IPS DF 4.7 (cell line): ENCODE measurements at regions not wholly inside any gene's neighbourhood (a gene's known extent, or its start where the extent isn't known, plus 50 kb on each side); places are given as distances from the start of the nearest gene placed in this dataset.

Experiments used
- DNase-seq: peaks from one replicate; pipeline ENCODE4 v3.0.0-alpha.2; 2013; ENCODE audit warnings: low spot score; ENCODE audit errors: extremely low read depth

DNA sequence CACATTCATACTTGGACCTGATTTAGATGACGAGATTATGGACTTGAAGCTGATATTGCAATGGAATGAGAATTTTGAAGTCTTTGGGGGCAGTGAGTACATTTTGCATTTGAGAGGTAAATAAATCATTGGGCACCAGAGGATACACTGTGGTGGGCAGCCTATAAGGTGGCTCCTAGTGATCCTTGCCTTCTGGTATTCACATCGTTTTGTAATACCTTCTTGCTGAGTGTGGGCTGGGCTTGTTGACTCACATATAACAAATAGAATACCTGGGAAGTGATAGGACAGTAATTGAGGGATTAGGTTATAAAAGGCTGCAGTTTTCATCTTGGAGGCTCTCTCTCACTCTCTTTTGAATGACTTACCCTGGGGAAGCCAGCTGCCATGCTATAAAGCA lies 605.5 kb upstream of the KCNMB2 start:
- no peak for DNase-seq

DNA sequence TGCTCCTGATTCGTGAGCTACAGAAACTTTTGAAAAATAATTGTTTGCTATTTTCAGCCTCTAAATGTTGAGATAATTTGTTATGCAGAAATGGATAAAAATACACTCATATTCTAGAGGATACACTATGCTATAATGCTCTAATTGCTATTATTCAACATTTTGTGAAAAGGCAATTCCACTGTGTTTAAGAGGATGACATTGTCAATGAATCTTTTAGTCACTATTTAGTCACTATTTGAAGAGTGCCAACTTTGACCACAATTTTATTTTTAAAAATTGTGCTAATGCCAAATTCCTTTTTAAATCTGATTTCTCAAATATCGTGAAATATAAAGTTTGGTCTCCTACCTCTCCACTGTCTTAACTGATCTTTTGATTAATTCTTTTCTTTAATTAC lies 604.9 kb upstream of the KCNMB2 start:
- DNase-seq = no peak

DNA sequence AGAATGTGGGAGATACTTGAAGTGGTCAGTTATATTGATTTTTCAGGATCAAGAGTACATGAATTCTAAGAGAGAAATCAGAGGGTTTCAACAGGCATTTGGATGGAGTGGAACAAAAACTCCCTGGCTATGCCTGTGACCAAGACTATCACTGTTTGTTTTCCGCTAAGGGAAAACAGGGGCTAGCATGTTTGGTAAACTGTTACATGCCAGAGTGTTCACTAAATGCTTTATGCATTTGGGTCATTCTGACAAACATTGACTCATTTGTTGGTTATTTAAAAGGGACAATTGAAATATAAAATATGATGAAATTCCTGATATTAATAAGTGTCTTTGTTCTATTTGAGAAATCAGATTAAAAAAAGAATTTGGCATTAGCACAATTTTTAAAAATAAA lies 603.9 kb upstream of the KCNMB2 start:
- DNase-seq = no peak

DNA sequence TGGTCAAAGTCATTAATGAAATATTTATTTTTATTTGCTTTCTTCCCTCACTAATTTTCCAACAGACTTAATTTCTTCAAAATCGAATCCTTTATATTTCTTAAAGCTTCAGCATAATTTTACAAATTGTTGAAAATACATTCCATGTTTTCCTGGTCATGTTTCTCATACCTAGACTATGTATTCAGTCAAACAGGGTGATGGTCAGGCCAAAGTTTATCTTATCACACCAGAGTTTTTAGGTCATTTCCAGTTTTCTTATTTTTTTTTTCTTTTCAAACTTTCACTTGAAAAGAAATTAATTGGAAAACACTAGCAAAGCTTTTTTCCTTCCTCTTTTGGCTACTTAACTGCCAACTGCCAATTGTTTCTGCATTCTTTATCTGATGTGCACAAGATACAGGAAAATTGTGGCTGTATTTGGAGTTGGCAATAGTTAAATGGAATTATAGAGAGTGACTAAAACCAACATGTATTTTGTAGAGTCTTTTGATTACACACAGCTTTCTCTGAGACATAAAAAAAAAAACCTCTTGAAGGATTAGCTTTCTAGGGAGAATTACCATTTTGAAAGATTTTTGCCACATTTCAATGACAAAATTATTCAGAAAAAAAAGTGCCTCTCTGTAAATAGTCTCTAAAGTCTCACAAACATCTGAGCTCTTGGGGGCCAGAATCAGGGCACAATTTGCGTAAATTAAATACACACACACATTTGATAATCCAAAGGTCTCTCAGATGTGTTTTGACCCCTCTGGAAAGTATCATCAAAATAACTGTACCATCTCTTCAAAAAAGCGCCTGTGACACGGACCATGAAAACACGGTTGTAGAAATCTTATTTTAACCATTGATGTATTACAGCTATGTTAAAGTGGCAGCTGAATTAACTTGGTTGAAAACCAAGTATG lies 603.2 kb upstream of the KCNMB2 start:
- no peak for DNase-seq

DNA sequence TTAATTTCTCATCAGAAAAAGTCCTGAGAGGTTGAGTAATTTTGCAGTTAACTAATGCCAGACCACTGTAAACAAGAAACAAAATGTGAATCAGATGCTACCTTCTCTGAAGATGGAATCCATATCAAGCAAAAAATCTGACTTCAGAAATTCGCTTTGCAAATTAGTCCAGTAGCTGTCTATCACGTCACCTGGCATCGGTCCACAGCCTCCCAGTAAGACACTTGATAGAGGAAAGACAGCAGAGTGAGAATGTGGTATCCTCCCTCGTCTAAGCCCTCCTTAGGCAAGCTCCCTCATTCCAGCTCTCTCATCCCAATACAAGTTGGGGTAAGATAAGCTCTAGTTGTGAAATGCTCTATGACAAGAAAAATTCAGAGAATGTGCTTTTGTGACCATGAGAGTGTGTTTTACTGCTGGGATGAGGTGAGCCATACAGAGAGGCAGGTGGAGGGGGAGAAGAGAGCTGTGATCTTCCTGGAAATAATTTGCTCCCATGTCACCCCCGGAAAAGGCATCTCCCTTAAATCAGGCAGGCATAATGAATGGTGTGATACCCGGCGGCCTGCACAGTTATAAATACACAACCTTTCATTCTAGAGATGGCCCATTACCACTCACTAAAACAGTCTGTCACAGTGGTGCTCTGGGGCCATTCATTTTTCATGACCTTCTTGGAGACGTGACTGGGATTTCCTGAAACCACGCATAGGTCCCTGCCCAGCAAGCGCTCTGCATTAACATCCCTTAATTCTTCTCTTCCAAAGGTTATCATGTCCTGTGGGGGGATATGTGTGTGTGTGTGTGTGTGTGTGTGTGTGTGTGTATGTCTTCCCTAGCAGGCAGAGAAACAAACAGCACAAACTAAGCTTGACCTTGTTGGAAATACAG lies 602.0 kb upstream of the KCNMB2 start:
- no peak for DNase-seq

DNA sequence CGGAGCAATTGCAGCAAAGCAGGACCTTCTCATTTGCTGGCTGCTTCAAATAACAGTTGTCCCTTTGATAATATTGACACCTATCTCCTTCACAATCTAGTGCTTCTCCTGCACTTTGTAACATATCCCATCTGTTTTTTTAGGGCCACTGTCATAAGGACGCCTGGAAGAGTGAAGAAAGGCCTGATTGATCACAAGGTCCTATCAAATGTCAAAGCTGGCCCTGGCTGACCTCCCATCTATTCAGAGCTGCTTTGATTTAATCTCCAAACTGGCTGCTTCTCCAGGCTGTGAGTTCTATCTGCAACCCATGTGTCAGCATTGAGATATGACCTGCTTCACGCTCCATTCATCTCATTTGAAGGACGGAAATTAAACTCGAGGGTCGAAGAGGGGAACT lies 601.2 kb upstream of the KCNMB2 start:
- no peak for DNase-seq

DNA sequence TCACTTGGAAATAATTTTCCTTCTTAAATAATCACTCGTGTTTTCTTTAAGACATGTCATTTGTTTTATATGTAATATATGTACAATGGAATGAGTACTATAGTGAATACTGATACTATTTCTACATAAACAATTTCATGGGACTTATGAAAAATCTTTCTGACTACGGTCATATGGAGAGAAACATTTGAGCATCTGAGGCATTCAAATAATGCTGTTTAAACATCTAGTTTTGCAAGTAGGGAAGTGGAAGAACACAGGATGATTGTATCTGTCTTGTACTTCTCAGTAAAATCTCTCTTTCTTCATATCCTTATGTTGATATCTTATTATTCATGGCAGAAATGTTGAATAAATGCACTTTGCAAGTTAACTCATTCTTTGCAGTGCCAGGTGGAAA lies 599.5 kb upstream of the KCNMB2 start:
- DNase-seq = no peak

DNA sequence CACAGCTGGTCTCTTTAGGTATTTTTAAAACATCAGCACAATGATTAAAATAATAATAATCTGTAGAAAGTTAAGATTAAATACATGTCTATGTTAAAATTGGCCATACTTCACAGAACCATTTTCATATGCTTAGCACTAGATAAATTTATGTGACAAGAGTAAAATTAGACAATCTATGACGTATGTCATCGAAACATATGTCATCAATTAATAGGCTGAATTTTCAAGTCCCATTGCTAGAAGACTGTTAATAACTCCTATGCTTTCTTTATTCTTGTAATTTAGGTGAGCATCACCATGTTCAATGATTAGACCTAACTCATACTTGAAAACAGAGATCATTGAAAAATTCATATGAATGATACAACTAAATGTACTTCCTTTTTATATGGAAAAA lies 593.3 kb upstream of the KCNMB2 start:
- DNase-seq = no peak

DNA sequence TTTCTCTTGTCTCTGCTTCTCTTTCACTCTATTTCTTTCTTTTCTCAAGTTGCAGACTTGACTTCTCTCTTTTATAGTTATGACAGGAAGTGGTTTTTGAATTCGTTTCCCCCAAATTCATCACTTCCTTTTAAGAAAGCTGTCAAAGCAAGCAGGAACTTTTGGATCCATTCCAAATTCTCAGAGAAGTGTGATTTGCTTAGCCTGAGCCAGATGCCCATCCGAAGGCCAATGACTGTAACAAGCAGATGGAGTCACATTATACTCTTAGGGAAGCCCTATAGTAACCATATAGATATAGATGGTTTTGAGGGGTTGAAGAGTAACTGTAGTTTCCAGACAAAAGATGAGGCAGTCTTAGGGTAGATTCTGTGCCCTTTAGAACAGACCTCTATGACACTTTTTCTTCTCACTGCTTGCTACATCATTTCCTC lies 592.0 kb upstream of the KCNMB2 start:
- no peak for DNase-seq

DNA sequence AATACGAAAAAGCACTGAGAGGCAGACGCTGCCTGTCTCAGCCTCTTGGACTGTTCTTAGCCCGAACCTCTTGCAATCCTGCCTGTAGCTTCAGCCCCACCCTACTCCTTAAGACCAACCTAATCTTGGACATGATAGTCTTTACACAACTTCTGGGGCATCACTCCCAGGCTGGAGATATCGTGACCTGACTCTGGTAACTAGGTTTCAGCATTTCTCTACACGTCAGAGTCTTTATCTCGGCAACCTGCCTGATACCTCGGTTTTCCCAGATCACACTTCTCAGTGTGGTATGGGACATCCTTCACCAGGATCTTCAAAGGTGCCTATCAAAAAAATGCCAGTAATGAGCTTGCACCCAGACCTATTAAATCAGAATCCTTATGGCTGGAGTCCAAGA lies 590.2 kb upstream of the KCNMB2 start:
- DNase-seq = no peak

DNA sequence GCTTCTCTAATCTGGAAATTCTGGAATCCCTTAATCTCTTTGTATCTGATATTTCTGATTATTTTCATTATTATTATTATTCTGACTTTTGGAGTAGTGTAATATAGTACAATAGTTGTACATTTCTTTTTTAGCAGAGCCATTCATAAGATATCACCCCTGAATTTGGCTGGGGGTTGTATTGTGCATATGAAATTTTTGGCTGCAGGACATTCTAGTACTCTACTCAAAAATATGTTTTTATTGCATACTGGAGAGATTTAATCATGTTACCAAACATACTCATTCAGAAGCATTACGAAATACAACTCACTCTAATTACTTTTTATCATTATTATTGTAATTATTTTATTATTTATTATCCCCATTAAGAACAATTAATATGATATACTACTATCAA lies 589.7 kb upstream of the KCNMB2 start:
- no peak for DNase-seq

DNA sequence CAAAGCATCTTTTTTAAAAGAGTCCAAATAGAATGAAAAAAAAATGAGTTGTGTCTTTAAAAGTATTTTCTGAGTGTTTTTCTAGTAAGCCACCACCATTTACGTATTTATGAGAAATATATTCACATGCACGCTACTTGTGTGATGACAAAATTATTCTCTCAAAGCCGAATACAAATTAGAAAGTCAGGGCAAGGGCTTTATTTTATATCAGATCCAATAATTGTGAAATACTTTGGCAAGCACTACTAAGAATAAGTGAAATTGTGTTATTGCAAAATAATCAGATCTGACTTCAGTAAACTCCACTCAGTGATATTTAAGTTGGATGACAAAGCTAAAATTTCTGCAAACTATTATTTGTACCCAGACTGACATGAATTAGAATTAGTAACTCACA lies 589.3 kb upstream of the KCNMB2 start:
- DNase-seq = no peak

DNA sequence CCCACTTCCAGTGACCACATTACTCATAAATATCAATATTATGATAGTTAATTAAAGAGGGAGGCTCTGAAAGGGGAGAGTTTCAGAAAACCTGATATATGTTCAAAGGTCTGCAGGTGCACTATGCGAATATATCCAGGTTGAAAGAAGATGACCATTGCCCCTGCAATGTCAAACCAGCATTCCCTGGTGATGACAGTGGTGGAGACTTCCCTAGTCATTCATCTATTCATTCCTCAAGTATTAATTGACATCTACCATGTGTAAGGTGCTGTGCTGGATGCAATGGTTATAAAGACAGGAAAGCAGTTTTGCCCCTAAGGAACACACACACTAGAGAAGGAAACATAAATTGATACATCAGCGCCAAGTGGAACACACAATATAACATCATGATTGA lies 588.3 kb upstream of the KCNMB2 start:
- no peak for DNase-seq

DNA sequence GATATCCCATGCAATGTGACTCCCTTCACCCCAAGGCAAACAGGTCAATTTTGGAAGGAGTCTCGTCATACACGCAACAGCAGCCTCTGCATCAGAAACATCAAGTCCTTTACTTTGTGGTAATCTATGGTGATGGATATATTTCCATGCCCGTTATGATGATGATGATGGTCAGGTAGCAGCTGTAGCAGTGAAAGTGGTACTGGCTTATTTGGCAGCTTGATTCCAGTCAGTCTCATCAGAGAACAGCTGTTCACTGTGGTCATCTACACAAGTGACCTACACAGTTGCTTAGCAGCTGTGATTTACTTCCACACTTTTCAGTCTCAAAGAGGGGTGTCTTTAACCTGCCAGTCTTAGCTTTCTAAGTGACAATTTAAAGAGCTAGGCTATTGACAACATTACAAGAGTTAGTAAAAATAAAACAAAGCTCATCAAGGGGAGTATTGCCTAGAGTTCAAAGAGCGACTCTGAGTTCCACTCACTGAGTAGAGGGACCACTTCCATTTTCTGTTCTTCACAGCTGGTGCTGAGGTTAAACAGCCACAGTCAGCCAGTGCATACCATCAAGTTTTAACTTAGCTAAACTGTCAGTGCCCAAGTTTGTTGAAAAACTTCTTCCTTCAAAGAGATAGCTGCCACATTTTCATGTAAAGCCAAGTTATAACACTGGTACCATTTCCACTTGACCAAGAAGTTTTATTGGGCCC lies 587.4 kb upstream of the KCNMB2 start:
- no peak for DNase-seq

DNA sequence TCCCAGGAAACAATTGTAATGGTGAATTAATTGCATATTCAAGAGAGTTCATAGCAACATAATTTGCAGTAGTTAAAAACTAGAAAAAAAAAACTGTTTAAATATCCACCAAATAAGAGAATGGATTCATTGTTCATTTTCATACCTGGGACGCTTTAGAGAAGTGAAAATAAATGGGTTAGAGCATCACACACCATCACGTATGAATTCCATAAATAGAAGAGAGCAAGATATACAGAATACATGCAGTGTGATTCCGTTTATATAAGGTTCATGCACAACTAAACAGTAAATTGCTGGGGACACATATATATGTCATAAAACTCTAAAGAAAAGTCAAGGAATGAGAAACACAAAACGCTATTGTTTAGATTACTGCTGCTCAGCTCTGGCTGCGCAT lies 577.0 kb upstream of the KCNMB2 start:
- no peak for DNase-seq

DNA sequence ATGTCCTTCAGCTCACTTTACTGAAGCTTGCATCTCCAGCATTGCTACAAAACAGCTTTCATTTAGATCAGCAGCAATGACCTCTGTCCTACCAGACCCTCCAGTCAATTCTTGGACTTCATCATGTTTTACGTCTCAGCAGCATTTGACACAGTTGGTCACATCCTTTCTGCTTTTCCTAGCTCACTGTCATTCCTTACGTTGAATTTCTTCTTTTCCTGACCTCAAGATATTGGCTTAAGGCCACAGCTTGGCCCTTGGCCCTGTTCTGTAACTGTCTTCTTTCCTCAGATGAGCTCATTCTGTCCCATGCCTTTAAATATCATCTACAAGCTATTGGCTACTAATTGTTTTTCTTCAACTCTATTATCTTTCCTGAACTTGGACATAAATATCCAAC lies 576.2 kb upstream of the KCNMB2 start:
- DNase-seq = no peak

DNA sequence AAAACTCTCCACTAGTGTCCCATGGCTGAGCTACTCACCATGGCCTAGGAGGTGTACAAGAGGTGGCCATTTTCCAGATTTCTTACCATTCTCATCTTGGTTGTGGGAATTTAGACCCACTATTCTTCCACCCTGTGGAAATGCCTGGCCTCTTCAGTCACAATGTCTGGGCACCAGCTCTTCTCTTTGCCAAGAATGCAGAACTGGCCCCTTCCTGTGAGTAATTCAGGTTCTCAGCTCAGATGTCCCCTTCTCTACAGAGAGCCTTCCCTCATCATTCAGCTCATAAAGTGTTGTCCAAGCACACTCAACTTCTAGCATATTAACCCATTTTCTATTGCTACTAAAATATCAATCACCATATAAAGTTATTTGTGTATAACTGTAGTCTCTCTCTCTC lies 575.5 kb upstream of the KCNMB2 start:
- no peak for DNase-seq

DNA sequence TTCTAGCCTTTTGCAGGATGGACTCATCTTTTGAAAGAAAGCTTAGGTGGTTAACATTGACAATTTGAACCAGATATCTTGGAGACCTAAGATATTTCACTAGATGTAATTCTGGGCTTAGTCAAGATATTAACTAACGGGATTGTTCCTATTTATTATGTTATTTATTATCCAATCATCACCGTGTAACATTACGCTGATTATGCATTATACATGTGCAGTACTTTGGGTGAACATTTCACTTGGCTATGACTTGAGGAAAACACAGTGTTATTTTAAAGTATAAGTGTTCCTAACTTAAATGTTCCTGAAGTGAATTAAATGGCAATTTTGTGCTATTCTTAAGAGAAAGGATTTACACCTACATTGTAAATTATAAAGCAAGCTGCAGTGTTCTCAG lies 574.5 kb upstream of the KCNMB2 start:
- DNase-seq = no peak

DNA sequence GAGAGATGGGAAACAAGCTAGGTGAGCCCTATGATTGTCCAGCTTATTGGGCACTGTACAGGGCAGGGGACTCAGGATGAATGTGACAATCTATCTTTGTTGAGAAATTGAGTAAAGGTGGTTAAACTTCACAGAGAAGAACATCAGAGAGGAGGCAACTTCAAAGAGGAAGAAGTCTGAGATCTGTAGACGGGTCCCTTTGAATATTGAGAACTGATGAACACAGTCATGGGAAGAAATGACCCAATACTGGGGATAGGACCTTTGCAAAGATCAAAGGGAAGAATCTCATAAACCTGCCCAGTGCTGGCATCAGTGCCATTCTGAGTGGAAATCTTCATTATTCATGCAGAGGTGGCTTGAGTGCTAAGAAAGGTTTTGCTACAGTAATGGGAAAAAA lies 569.7 kb upstream of the KCNMB2 start:
- DNase-seq = no peak

DNA sequence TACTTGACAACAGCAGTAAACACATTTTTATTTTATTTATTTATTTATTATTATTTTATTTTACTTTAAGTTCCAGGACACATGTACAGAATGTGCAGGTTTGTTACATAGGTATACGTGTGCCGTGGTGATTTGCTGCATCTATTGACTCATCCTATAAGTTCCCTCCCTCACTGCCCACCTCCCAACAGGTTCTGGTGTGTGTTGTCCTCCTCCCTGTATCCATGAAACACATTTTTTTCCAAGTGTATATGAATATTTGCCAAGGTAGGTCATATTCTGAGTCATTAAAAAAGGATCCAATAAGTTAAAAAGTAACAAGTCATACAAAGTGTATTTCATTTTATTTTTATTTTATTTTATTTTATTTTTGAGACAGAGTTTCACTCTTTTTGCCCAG lies 567.3 kb upstream of the KCNMB2 start:
- DNase-seq = no peak

DNA sequence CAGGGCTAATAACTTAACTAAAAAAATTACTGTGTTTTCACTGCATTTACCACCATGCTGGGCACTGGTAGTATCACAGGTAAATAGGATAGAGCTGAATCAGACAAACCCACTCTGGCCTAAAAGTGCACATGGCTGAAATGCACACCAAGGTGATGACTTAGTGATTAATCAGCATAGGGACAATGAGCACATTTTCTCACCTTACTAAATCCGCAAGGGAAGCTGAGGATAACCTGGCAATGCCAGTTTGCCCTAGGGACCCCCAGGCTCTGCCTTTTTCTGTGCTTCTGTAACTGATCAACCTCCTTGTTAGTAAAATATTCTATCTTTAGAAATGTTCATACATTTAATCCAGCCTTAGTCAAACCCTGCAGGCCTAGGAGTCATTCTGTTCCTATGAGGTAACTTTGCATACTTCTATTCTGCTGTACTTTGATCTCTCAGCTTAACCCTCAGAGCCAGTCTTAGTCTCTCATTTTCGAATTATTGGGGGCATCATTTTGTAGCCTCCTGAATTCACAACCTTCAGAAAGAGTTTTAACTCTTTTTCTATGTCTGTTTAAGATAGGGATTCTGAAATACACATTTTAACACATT lies 562.9 kb upstream of the KCNMB2 start:
- no peak for DNase-seq

DNA sequence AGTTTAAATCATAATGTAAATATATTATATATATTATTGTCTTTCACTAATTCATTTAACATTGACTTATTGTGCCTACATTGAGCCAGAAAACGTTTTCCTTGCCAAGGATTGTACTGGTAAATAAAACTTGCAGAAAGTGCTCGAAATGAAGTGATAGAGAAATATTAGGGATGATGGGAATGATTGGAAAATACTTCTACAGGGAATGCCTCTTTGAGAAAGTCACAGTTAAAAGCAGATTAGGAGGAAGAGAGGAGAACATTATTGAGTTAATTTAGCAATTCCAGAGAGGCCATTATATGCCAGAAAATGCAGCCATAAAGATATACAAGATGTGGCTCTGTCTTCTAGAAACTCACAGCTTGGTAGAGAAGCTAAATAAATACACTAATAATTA lies 560.0 kb upstream of the KCNMB2 start:
- DNase-seq = no peak
